Islet precursor cell (in vitro differentiated cells): ENCODE measurements at regions not wholly inside any gene's neighbourhood (a gene's known extent, or its start where the extent isn't known, plus 50 kb on each side); places are given as distances from the start of the nearest gene placed in this dataset.
"Not testable (repeated sequence)": the region's sequence is repeated elsewhere in the genome, so short reads cannot be mapped to it uniquely, and the experiment has no call there.

Source experiments
- DNase-seq: peaks from one replicate; pipeline ENCODE4 v3.0.0-alpha.2; 2018

- DNase-seq, result no peak
These were observed 996.3 kb downstream of the TAF11L14 start for GRCh38 chr5:18630458-18631045.

- no peak for DNase-seq
These were observed 1018.4 kb downstream of the TAF11L14 start for GRCh38 chr5:18652404-18653215.

- DNase-seq, result no peak
These were observed 1019.0 kb downstream of the TAF11L14 start for GRCh38 chr5:18653216-18653752.

- no peak for DNase-seq
These were observed 1026.3 kb downstream of the TAF11L14 start for GRCh38 chr5:18660511-18660910.

- no peak for DNase-seq
These were observed 1028.0 kb downstream of the TAF11L14 start for GRCh38 chr5:18662231-18662630.

GRCh38 chr5:18674212-18674611 lies 1040.0 kb downstream of the TAF11L14 start:
- DNase-seq, result not testable (repeated sequence)

GRCh38 chr5:18675041-18675440 lies 1040.8 kb downstream of the TAF11L14 start:
- no peak for DNase-seq

- no peak for DNase-seq
These were observed 1052.0 kb downstream of the TAF11L14 start for GRCh38 chr5:18686253-18686652.

- no peak for DNase-seq
These were observed 1053.2 kb downstream of the TAF11L14 start for GRCh38 chr5:18687429-18687828.

GRCh38 chr5:18699681-18700080 lies 1065.4 kb downstream of the TAF11L14 start:
- DNase-seq, result no peak

- no peak for DNase-seq
These were observed 1068.6 kb downstream of the TAF11L14 start for GRCh38 chr5:18702821-18703220.

- DNase-seq, result no peak
These were observed 1078.8 kb downstream of the TAF11L14 start for GRCh38 chr5:18712936-18713485.

GRCh38 chr5:18720002-18720401 lies 1085.7 kb downstream of the TAF11L14 start:
- no peak for DNase-seq

- DNase-seq, result no peak
These were observed 1098.6 kb downstream of the TAF11L14 start for GRCh38 chr5:18732556-18733479.

GRCh38 chr5:18736051-18736398 lies 1101.8 kb downstream of the TAF11L14 start:
- DNase-seq, result no peak

- DNase-seq, result not testable (repeated sequence)
These were observed 1102.5 kb downstream of the TAF11L14 start for GRCh38 chr5:18736736-18737135.

GRCh38 chr5:18740301-18740700 lies 1106.0 kb downstream of the TAF11L14 start:
- DNase-seq, result no peak

- DNase-seq, result no peak
These were observed 1108.6 kb downstream of the TAF11L14 start for GRCh38 chr5:18742830-18743229.

- no peak for DNase-seq
These were observed 1110.2 kb downstream of the TAF11L14 start for GRCh38 chr5:18744441-18744840.

GRCh38 chr5:18745042-18745987 lies 1111.1 kb downstream of the TAF11L14 start:
- no peak for DNase-seq

- DNase-seq, result no peak
These were observed 1111.8 kb downstream of the TAF11L14 start for GRCh38 chr5:18745988-18746615.
